Epithelial cell of proximal tubule (primary cell): ENCODE measurements at regions not wholly inside any gene's neighbourhood (a gene's known extent, or its start where the extent isn't known, plus 50 kb on each side); places are given as distances from the start of the nearest gene placed in this dataset.
"Not testable (repeated sequence)": the region's sequence is repeated elsewhere in the genome, so short reads cannot be mapped to it uniquely, and the experiment has no call there.

Source experiments
- DNase-seq: peaks from one replicate; pipeline ENCODE4 v3.0.0-alpha.2; 2011; ENCODE audit warnings: low read depth
- H3K4me3 ChIP-seq: 2 replicates; pipeline ENCODE4 v1.5.1; 2011; ENCODE audit warnings: low read depth, mild to moderate bottlenecking, low read length
- TF ChIP-seq, protein P1 (sequence below): conservative IDR thresholded peaks from 2 replicates; pipeline ENCODE4 v1.5.1; 2012; ENCODE audit warnings: low read depth, mild to moderate bottlenecking, low read length

DNA sequence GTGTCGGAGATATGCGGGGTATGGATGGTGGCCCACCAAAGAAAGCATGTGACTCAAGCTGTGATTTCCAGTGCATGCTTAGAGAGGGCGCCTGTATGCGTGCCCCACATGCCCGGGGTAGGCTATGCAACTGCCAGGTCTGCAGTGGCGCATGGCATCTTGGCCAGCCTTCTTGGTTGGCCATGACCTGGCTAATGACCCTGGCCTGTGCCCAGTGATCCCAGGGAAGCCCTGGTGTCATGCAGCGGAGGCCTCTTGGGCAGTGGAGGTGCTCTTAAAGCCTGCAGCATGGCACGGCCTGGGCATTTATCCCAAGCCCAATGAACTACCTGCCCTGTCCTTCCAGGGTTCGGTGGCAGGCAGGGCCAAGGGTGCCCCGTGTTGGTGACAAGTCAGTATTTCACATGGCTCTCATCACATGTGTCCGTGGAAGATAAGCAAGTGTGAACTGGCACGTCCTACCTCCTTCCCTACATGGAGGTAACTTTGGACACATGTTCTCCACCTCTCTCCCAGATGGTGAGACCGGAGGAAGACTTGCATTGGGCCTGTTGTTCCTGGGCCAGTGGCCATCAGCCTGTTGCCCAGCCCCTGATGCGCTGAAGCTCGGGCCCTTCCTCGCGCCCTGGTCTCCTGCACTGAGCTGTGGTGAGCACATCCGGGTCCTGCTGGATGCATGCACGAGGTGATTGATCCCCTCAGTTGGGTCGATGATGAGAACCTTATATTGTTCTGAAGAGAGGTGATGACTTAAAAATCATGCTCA is 192.0 kb downstream of the UBE3A start:
- H3K4me3 ChIP-seq: no peak overlapping the region
- TF ChIP-seq, protein P1, sequence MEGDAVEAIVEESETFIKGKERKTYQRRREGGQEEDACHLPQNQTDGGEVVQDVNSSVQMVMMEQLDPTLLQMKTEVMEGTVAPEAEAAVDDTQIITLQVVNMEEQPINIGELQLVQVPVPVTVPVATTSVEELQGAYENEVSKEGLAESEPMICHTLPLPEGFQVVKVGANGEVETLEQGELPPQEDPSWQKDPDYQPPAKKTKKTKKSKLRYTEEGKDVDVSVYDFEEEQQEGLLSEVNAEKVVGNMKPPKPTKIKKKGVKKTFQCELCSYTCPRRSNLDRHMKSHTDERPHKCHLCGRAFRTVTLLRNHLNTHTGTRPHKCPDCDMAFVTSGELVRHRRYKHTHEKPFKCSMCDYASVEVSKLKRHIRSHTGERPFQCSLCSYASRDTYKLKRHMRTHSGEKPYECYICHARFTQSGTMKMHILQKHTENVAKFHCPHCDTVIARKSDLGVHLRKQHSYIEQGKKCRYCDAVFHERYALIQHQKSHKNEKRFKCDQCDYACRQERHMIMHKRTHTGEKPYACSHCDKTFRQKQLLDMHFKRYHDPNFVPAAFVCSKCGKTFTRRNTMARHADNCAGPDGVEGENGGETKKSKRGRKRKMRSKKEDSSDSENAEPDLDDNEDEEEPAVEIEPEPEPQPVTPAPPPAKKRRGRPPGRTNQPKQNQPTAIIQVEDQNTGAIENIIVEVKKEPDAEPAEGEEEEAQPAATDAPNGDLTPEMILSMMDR: no peak
- no peak for DNase-seq

DNA sequence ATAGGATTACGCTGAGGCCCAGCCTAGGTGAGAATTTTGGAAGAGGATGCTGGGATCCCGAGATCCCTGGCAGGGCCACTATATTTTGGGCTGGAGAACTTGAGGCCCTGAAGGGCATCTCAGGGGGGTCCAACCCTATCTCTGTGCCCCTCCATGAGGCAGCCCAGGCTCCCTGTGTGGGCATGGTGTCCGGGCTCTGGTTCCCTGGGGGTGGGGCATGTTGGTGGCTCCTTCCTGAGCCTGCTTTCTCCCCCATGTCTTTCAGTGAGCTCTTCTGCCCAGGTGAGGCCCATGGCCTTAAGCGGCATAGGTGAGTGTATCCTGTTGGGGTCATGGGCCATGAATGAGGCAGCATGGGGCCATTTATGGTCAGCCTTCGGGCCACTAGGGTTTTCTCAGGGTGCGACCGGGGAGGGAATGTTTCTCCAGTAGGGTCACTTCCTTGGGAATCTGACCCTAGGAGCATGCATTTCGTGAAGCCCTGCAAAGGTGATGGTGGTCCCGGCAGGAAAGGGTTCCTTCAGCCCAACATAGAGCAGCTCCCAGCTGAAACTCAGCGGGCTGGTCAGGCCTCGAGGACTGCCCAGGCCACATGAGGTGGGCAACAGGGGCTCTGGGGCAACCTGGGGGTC is 191.3 kb downstream of the UBE3A start:
- no peak for DNase-seq
- no peak overlapping the region for H3K4me3 ChIP-seq
- TF ChIP-seq, protein P1: no peak

DNA sequence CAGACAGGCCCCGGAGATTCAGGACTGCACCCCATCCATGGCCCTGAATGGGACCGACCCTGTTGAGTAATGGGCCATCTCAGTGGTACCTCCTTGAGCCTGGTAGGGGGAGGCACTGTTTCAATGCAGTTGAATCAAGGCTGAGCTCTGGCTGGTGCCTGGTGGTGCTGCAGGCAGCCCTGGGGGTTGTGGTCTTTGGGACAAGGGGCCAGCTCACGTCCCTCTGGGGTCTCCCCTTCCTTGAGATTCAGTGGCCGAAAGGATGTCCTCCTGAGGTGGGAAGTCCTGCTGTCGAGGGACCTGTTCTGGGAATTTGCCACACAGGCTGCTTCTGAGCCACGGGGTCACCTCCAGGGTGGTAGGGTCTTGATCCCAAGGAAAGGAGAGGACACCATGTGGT is 190.7 kb downstream of the UBE3A start:
- DNase-seq, H3K4me3 ChIP-seq: not testable (repeated sequence)

DNA sequence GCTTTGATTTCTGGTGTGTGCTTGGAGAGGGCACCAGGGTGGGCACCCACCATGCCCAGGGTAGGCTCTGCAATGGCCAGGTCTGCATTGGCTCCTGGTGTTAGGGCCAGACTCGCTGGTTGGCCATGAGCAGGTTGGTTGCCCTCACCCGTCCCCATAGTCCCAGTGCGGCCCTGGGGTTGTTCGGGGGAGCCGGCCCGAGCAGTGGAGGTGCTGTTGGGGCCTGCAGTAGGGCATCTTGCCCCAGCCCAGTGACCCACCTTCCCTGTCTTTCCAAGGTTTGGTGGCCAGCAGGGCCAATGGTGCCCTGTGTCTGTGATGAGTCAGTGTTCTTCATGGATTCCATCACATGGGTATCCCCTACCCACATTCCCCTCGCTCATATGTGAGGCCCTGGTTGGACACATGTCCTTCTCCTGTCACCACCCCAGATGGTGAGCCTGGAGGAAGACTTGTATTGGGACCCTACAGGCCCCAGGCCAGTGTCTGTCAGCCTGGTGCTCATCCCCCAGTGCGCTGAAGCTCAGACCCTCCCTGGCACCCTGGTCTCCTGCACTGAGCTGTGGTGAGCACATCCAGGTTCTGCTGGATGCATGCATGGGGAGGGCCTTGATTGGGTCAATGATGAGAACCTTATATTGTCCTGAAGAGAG is 190.1 kb downstream of the UBE3A start:
- DNase-seq: no peak
- TF ChIP-seq, protein P1: no peak
- no peak overlapping the region for H3K4me3 ChIP-seq

DNA sequence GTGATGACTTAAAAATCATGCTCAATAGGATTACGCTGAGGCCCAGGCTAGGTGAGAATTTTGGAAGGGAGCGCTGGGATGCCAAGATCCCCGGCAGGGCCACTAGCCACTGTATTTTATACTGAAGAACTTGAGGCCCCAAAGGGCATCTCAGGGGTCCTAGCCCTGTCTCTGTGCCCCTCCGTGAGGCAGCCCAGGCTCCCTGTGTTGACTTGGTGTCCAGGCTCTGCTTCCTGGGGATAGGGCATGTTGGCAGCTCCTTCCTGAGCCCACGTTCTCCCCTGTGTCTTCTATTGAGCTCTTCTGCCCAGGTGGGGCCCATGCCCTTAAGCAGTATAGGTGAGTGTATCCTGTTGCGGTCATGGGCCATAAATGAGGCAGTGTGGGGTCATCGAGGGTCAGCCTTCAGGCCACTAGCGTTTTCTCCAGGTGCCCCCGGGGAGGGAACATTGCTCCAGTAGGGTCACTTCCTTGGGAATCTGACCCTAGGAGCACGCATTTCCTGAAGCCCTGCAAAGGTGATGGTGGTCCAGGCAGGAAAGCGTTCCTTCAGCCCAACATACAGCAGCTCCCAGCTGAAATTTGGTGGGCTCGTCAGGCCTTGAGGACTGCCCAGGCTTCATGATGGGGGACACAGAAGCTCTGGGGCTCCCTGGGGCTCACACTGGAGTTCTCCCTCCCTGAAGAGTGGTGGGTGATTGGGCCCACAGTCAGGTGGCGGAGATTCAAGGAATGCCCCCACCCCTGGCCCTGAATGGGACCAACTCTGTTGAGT is 189.4 kb downstream of the UBE3A start:
- no peak for DNase-seq
- H3K4me3 ChIP-seq: no peak overlapping the region
- TF ChIP-seq, protein P1: no peak

DNA sequence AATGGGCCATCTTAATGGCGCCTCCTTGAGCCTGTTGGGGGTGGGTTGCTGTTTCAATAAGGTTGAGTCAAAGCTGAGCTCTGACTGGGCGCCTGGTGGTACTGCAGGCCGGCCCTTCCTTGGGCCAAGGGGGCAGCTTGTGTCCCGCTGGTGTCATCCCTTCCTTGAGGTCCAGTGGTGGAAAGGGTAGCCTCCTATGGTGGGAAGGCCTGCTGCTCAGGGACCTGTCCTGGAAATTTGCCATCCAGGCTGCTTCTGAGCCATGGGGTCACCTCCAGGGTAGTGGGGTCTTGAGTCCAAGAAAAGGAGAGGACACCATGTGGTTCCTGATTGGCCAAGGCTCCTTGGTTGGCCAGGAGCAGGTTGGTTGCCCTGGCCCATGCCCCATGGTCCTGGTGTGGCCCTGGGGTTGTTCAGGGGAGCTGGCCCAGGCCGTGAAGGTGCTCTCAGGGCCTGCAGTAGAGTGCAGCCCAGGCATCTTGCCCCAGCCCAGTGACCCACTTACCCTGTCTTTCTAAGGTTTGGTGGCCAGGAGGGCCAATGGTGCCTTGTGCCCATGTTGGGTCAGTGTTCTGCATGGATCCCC is 188.7 kb downstream of the UBE3A start:
- TF ChIP-seq, protein P1: no peak
- DNase-seq: no peak
- no peak overlapping the region for H3K4me3 ChIP-seq
